Hepatocyte (in vitro differentiated cells): ENCODE measurements at regions not wholly inside any gene's neighbourhood (a gene's known extent, or its start where the extent isn't known, plus 50 kb on each side); places are given as distances from the start of the nearest gene placed in this dataset.

Experiments used
- CTCF ChIP-seq: fragments of 200-600 bp; sonication (generic); IDR thresholded peaks from 2 replicates; pipeline ENCODE4 v1.5.1; 2016; ENCODE audit warnings: antibody characterized with exemption, mild to moderate bottlenecking; ENCODE audit not compliant: poor library complexity
- EZH2phosphoT487 ChIP-seq: fragments of 200-600 bp; sonication (generic); IDR thresholded peaks from one replicate; pipeline ENCODE4 v1.6.1; 2018; ENCODE audit warnings: antibody characterized with exemption, mild to moderate bottlenecking, low read depth, moderate library complexity; ENCODE audit not compliant: unreplicated experiment, severe bottlenecking

GRCh38 chr4:174429701-174430410 is 92.4 kb downstream of the HPGD start:
- TF ChIP-seq CTCF (no peak), EZH2phosphoT487 (no peak)
